ENCODE measurements at regions not wholly inside any gene's neighbourhood (a gene's known extent, or its start where the extent isn't known, plus 50 kb on each side); places are given as distances from the start of the nearest gene placed in this dataset.

- TF ChIP-seq CTCF (IDR thresholded peaks at IDR 0.05) (no peak), EZH2 (IDR thresholded peaks at IDR 0.05; ENCODE audit: borderline replicate concordance, insufficient read depth, low read depth, low read length, poor library complexity, severe bottlenecking) (no peak)
Observed at GRCh38 chr2:125567100-125567499, 1088.9 kb upstream of the GYPC start.
